HG03442 (cell line): ENCODE measurements at regions not wholly inside any gene's neighbourhood (a gene's known extent, or its start where the extent isn't known, plus 50 kb on each side); places are given as distances from the start of the nearest gene placed in this dataset.

ENCODE experiments used
- ATAC-seq: cut with Tn5 transposase; IDR thresholded peaks from one replicate; pipeline ENCODE4 v1.9.1; 2021; ENCODE audit warnings: mild to moderate bottlenecking, moderate library complexity; ENCODE audit not compliant: unreplicated experiment

DNA sequence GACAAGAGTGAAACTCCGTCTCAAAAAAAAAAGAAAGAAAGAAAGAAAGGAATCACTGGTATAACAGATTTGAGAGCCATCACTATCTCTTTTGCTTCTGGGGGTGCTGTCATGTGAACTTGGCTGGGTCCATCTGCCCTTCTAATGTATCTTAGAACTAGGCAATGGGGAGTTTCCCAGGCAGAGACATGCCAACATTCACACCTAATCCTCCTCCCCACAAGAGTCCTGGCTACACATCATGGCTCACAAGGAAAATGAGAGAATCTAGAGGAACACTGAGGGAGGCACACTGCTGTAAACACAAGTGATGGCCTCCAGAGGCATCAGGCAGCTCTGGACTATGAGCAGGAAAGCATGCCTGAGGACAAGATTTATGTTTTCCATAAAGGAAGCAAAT lies 67.8 kb upstream of the PPP2R3A start:
- no peak for ATAC-seq

DNA sequence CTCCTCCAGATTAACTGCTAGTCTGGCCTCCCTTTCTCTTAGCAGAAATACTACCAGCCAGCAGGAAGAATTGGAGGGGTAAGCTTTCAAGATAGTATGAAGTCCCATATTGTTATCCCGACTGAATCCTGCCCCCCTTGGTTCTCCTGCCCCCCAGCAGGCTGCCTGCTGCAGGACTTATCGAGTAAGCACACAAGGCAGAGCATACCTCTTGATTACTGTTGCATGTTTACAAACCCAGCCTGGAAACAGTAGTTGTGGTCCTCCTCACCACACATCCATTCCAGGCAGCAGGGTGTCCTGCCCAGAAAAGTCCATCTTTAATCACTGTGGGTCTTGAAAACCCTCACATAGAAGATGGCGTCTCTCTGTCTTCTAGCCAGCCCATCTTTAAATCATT lies 66.8 kb upstream of the PPP2R3A start:
- no peak for ATAC-seq

DNA sequence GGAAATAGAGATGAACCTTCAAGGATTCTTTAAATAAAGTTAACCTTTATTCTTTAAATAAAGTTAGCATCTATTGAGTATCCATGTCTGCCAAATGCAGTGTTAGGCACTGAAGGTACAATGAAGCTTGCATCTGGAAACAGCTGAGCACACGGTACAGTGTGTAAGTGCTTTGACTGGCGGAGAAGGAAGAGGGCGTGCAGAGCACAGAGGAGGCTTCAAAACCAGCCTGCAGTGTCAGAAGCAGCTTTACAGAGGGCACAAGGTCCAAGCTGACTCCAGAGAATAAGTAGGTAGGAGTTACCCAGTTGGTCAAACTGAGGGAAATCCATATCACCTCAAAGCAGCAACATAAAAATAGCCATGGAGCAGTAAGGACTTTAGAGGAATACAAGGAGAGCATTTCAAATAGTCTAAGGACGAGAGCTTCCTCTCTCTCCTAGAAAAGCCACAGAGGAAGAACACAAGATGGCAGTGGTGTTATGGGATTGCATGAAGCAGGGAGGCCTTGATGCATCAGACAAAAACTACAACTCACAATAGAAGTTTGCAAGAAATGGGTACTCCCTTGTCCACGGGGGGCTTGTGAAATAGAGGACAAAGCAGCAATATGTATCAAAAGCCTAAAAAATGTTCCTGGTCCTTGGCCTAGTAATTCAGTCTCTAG lies 60.3 kb upstream of the PPP2R3A start:
- ATAC-seq = no peak

DNA sequence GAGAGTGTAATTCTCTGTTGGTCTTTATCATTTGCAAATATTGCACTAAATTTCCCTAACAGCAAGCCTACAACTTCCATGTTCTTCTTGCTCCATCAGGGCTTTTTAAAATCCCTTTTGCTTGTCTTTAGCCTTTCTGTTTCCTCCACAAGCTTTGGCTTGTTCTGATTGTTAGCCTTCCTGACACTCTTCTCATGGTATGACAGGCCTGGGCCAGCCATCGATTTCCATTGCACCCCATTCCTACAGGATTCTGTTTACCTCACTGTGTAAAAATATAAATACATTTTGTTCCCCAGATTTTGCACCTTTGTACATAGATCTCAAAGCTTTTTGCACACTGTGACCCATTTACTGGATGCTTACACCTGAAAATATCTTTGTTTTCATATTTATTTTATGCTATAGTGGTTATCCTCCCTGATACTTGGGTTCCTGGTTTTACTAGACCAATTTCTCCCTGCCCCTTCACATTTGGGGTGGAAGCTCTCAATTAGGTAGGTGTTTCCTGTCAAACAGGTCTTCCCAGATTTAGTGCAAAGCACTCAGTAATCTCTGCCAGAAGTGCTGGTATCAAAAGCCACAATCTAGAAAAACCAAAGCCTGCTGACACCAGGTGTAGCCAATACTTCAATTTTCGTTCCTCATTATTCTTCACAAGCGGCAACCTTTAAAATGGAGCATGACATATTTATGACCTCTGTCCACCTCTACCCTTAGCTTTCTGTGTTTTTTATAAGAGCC lies 57.9 kb upstream of the PPP2R3A start:
- no peak for ATAC-seq

DNA sequence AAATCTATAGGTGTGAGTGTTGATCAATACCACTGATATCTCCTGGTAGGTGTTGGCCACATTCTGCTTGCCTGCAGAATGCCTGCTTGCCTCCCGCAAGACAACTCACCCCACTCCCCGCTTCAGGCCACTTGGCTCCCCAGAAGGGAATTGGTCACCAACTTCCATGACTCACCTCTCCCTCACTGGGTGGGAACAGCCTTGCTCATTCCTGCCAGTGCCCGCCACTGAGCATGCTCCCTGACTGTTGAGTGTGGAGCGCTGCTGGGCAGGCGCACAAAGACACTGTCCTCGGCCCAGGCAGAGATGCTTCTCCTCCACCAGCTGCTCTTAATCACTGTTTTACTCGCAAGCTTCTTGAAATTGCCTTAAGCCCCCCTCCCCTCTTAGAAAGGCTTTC lies 57.3 kb upstream of the PPP2R3A start:
- no peak for ATAC-seq

DNA sequence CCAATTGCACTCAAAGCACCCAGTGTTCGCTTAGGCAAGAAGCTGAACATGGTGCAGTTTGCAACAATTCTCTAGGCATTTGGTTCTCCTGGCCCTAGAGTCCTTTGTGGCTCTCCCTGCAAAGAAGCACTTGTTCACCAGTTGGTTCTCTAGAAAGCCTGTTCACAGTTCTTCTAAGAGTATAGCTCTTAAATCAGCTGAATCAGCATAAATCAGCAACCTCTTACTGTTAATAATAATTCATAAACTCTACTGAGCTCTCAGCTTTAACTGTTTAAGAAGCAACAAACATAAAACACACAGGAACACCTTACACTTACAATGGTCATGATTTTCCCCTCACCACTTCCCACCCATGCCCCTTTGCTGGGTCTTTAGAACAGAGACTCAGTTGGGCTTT lies 56.8 kb upstream of the PPP2R3A start:
- no peak for ATAC-seq

DNA sequence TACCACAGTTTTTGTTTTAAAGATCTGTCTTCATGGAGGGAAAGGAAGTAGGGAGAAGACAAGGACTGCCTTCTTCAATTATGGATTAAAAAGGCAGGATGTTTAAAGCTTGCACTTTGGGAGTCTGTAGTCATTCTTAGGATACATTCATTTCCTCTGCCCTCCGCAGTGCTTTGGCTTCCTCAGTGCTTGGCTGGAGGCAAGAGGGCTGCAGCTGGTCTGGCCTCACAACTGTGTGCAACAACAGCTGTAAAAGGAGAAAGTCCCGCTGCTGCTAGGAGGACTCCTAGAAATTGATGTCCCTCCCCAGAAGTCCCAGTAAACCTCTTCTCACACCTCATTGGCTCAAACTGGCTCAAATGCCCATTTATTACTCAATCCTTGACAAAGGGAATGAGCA lies 54.4 kb upstream of the PPP2R3A start:
- ATAC-seq = no peak

DNA sequence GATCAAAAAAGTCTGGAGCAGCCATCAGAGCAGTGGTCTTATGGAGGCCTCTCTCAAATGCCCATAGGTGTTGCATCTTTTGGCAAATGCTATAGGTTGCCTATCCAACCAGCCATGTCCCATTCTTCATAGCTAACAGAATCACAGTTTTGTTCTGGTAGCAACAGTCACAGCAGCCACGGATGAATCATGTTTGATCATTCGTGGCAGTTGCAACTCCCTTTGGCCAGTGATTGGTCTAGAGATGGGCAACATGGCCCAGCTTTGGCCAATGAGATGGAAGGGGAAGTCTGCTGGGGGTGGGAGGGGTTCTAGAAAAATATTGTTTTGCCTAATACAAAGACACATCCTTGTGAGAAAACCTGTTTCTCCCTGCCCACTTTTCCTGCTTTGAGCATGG lies 50.3 kb upstream of the PPP2R3A start:
- ATAC-seq = no peak
